ENCODE measurements at regions not wholly inside any gene's neighbourhood (a gene's known extent, or its start where the extent isn't known, plus 50 kb on each side); places are given as distances from the start of the nearest gene placed in this dataset.

DNA sequence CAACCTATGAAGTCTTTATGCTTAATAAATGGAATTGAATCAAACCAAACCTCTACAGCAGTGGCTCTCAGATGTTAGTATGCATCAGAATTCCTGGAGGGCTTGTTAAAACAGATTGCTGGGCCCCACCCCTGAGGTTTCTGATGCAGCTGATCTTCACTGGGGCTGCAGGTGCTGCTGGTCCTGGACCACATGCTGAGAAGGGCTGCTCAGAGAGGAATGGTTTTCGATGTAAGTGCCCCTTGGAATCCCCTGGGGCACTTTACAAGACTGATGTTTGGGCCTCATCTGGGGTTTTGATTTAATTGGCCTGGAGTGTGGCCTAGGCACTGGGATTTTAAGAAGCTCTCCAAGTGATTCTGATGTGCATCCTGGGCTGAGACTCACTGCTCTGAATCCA, 403.8 kb upstream of the HS6ST1 start:
- Histone ChIP-seq H3K27me3 (ENCODE audit: insufficient read depth, poor library complexity, severe bottlenecking) (no peaks in the 10 kb centered on the region), H3K27ac (replicated peaks) (no peak overlapping the region), H3K4me3 (replicated peaks; ENCODE audit: insufficient read depth, low read length) (no peak overlapping the region)
- TF ChIP-seq POLR2AphosphoS5 (IDR thresholded peaks at IDR 0.05; ENCODE audit: low read depth): no peak
- TF ChIP-seq GABPA (IDR thresholded peaks at IDR 0.05; ENCODE audit: low read depth): no peak
- no peak for TF ChIP-seq CTCF (IDR thresholded peaks at IDR 0.05; ENCODE audit: insufficient read depth, low read length)
- TF ChIP-seq, protein P1, sequence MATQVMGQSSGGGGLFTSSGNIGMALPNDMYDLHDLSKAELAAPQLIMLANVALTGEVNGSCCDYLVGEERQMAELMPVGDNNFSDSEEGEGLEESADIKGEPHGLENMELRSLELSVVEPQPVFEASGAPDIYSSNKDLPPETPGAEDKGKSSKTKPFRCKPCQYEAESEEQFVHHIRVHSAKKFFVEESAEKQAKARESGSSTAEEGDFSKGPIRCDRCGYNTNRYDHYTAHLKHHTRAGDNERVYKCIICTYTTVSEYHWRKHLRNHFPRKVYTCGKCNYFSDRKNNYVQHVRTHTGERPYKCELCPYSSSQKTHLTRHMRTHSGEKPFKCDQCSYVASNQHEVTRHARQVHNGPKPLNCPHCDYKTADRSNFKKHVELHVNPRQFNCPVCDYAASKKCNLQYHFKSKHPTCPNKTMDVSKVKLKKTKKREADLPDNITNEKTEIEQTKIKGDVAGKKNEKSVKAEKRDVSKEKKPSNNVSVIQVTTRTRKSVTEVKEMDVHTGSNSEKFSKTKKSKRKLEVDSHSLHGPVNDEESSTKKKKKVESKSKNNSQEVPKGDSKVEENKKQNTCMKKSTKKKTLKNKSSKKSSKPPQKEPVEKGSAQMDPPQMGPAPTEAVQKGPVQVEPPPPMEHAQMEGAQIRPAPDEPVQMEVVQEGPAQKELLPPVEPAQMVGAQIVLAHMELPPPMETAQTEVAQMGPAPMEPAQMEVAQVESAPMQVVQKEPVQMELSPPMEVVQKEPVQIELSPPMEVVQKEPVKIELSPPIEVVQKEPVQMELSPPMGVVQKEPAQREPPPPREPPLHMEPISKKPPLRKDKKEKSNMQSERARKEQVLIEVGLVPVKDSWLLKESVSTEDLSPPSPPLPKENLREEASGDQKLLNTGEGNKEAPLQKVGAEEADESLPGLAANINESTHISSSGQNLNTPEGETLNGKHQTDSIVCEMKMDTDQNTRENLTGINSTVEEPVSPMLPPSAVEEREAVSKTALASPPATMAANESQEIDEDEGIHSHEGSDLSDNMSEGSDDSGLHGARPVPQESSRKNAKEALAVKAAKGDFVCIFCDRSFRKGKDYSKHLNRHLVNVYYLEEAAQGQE (IDR thresholded peaks at IDR 0.05; ENCODE audit: insufficient replicate concordance, low read depth): no peak
- DNase-seq (ENCODE audit: low read depth in 1 of 2, low spot score in 1 of 2): no peak

GRCh38 chr2:128724547-128724946, 405.9 kb upstream of the HS6ST1 start:
- no peaks in the 10 kb centered on the region for H3K27me3 ChIP-seq (ENCODE audit: insufficient read depth, poor library complexity, severe bottlenecking)
- no peak overlapping the region for H3K4me3 ChIP-seq (replicated peaks; ENCODE audit: insufficient read depth, low read length)
- TF ChIP-seq GABPA (IDR thresholded peaks at IDR 0.05; ENCODE audit: low read depth) (no peak), CTCF (IDR thresholded peaks at IDR 0.05; ENCODE audit: insufficient read depth, low read length) (no peak), SPI1 (IDR thresholded peaks at IDR 0.05; ENCODE audit: borderline replicate concordance, low read depth) (no peak), POLR2AphosphoS5 (IDR thresholded peaks at IDR 0.05; ENCODE audit: low read depth) (no peak)
- TF ChIP-seq, protein P1 (IDR thresholded peaks at IDR 0.05; ENCODE audit: insufficient replicate concordance, low read depth): no peak
- H3K27ac ChIP-seq (replicated peaks): no peak overlapping the region
- no peak for DNase-seq (ENCODE audit: low read depth in 1 of 2, low spot score in 1 of 2)

DNA sequence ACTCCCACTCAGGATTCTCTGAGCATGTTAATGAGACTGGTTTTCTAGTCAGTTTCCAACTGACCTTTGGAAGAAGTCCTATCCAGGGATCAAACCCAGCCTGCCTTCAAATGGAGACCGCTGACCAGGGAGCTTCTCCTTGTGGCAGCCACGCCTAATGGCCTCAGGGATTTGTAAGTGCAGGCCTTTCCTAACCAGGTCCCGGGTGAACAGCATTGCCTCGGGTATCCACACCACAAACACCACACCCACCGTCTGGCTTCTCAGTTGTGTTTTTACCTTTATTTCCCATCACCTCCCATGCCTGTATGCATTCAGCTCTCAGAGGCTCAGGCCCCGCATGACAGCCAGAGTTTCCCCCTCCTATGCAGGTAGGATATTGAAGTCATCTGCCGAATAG, 406.3 kb upstream of the HS6ST1 start:
- Histone ChIP-seq H3K4me3 (replicated peaks; ENCODE audit: insufficient read depth, low read length) (no peak overlapping the region), H3K27ac (replicated peaks) (no peak overlapping the region), H3K27me3 (ENCODE audit: insufficient read depth, poor library complexity, severe bottlenecking) (no peaks in the 10 kb centered on the region)
- TF ChIP-seq, protein P1 (IDR thresholded peaks at IDR 0.05; ENCODE audit: insufficient replicate concordance, low read depth): no peak
- TF ChIP-seq SPI1 (IDR thresholded peaks at IDR 0.05; ENCODE audit: borderline replicate concordance, low read depth) (no peak), CTCF (IDR thresholded peaks at IDR 0.05; ENCODE audit: insufficient read depth, low read length) (no peak), POLR2AphosphoS5 (IDR thresholded peaks at IDR 0.05; ENCODE audit: low read depth) (no peak), GABPA (IDR thresholded peaks at IDR 0.05; ENCODE audit: low read depth) (no peak)
- no peak for DNase-seq (ENCODE audit: low read depth in 1 of 2, low spot score in 1 of 2)

All from HL-60 (cell line).